ENCODE measurements at regions not wholly inside any gene's neighbourhood (a gene's known extent, or its start where the extent isn't known, plus 50 kb on each side); places are given as distances from the start of the nearest gene placed in this dataset.

DNA sequence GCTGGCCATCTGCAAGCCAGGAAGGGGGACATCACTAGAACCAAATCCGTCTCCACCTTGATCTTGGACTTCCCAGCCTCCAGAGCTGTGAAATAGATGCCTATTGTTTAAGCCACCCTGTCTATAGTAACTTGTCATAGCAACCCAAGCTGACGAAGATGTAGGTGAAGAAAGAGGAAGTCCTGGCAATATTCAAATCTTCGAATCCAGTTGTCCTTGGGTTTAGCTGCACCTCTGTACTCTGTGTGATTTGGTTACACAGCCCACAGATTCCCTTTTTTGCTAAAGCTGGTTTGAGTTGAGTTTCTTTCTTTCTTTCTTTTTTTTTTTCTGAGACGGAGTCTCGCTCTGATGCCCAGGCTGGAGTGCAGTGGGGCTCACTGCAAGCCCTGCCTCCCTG lies 68.0 kb upstream of the XCR1 start:
- TF ChIP-seq, protein P1, sequence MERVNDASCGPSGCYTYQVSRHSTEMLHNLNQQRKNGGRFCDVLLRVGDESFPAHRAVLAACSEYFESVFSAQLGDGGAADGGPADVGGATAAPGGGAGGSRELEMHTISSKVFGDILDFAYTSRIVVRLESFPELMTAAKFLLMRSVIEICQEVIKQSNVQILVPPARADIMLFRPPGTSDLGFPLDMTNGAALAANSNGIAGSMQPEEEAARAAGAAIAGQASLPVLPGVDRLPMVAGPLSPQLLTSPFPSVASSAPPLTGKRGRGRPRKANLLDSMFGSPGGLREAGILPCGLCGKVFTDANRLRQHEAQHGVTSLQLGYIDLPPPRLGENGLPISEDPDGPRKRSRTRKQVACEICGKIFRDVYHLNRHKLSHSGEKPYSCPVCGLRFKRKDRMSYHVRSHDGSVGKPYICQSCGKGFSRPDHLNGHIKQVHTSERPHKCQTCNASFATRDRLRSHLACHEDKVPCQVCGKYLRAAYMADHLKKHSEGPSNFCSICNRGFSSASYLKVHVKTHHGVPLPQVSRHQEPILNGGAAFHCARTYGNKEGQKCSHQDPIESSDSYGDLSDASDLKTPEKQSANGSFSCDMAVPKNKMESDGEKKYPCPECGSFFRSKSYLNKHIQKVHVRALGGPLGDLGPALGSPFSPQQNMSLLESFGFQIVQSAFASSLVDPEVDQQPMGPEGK (CRISPR knock-in tag; IDR thresholded peaks at IDR 0.05; ENCODE audit: borderline replicate concordance), result no peak
- TF ChIP-seq ZFP3 (CRISPR knock-in tag; IDR thresholded peaks at IDR 0.05) (no peak), RARB (CRISPR knock-in tag; IDR thresholded peaks at IDR 0.05) (no peak)
